ENCODE measurements at regions not wholly inside any gene's neighbourhood (a gene's known extent, or its start where the extent isn't known, plus 50 kb on each side); places are given as distances from the start of the nearest gene placed in this dataset.
"Not testable (repeated sequence)": the region's sequence is repeated elsewhere in the genome, so short reads cannot be mapped to it uniquely, and the experiment has no call there.

DNA sequence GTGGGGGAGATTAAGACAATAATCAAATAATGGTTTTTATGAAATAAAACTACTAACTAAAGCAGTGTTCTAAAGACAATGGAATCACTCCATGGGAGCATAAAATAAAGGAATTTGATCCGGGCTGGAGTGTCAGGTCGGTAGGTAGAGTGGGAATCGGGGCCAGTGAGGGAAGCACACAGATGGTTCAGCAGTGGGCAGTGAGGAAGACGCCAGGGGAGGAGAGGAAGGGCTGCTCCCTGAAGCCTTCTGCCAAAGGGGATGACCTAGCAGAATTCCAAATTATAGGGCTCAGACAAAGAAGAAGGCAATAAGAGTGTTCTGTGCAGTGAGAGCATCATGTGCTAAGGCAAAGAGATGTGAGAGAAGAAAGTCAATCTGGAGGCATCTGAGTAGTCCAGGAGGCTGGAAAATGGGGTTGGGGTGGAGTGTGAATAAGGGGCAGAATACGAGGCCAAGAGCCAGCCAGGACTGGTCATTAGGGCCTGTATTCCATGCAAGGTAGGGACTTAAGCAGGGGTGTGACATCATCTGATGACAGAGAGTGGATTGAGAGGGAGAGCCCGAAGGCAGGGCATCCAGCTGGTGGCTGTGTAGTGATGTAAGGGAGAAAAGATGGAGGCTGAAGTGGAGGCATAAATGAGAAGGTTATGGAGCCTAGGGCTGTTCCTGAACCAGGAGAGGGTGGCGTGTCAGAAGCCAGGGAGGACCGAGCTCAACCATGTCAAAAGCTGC lies 137.6 kb downstream of the COPRS start:
- ATAC-seq: no peak
- peaks cover 0 to 3% (median 0%) of the 10 kb centered on the region in 11 donors for H3K9me3 Mint-ChIP-seq
- DNase-seq: no peak
- peaks cover 0 to 17% (median 3%) of the 10 kb centered on the region in 5 donors for H3K27me3 Mint-ChIP-seq
- no peaks in the 10 kb centered on the region for H3K27me3 ChIP-seq (ENCODE audit: control insufficient read depth in 2 of 2, insufficient read depth in 2 of 2, low read length in 2 of 2)
- peaks cover 0 to 3% (median 0%) of the 10 kb centered on the region in 7 donors for H3K4me1 Mint-ChIP-seq
- no peak overlapping the region for H3K4me3 Mint-ChIP-seq
- no peaks in the 10 kb centered on the region for H3K36me3 ChIP-seq (ENCODE audit: control insufficient read depth in 2 of 3, insufficient read depth in 3 of 3, low read length in 3 of 3)
- H3K27ac ChIP-seq (ENCODE audit: low read depth, low read length): no peak overlapping the region
- intact Hi-C loops (cut with micrococcal nuclease): no loop called here
- H3K4me1 ChIP-seq (ENCODE audit: control insufficient read depth in 2 of 2, insufficient read depth in 2 of 2, low read length in 2 of 2): no peaks in the 10 kb centered on the region
- H3K9me3 ChIP-seq (ENCODE audit: control insufficient read depth in 2 of 3, low read length in 3 of 3): no peaks in the 10 kb centered on the region
- no peak overlapping the region for H3K4me3 ChIP-seq (ENCODE audit: low read length)
- CTCF ChIA-PET: interaction anchor here (0.6 kb wide), 1 partner anchor 14 kb away, joined by 4 read pairs; no protein-coding TSS in a partner anchor
- no peak overlapping the region for H3K27ac Mint-ChIP-seq
- POLR2A ChIA-PET: no interaction called here
- no peaks in the 10 kb centered on the region for H3K36me3 Mint-ChIP-seq

DNA sequence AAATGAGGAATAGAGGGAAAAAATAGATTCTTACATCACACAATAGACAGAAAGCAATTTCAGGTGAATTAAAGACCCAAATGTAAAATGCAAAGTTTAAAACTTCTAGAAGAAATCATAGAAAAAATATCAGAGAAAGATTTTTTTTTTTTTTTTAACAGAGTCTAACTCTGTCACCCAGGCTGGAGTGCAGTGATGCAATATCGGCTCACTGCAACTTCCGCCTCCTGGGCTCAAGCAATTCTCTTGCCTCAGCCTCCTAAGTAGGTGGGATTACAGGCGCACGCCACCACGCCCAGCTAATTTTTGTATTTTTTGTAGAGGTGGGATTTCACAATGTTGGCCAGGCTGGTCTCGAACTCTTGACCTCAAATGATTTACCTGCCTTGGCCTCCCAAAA lies 141.8 kb downstream of the COPRS start:
- H3K4me3 Mint-ChIP-seq; intact Hi-C loops (cut with micrococcal nuclease); DNase-seq; H3K36me3 ChIP-seq (ENCODE audit: control insufficient read depth in 2 of 3, insufficient read depth in 3 of 3, low read length in 3 of 3); ATAC-seq; H3K9me3 ChIP-seq (ENCODE audit: control insufficient read depth in 2 of 3, low read length in 3 of 3); H3K4me1 ChIP-seq (ENCODE audit: control insufficient read depth in 2 of 2, insufficient read depth in 2 of 2, low read length in 2 of 2); H3K4me3 ChIP-seq (ENCODE audit: low read length); H3K27me3 ChIP-seq (ENCODE audit: control insufficient read depth in 2 of 2, insufficient read depth in 2 of 2, low read length in 2 of 2); POLR2A ChIA-PET; H3K27ac Mint-ChIP-seq; CTCF ChIA-PET; H3K36me3 Mint-ChIP-seq; H3K9me3 Mint-ChIP-seq; H3K27ac ChIP-seq (ENCODE audit: low read depth, low read length): not testable (repeated sequence)
- Mint-ChIP-seq H3K27me3 (peaks cover 0 to 16% (median 11%) of the 10 kb centered on the region in 5 donors), H3K4me1 (peaks cover 0 to 15% (median 3%) of the 10 kb centered on the region in 7 donors)

DNA sequence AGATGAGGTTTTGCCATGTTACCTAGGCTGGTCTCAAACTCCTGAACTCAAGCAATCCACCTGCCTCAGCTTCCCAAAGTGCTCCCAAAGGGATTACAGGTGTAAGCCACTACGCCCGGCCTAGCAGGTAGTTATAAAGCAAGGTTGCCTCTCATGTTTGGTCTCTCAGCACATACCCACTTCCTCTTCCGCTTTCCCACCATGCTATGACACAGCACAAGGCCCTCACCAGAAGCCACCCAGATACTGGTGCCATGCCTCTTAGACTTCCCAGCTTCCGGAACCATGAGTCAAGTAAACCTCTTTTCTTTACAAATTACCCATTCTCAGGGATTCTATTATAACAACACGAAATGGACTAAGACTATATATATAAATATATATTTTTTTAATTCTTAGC lies 143.6 kb downstream of the COPRS start:
- intact Hi-C loops (cut with micrococcal nuclease): no loop called here
- peak in 2 of 9 donors; percentile 5 to 51 for DNase-seq
- ChIA-PET POLR2A (interaction anchor here (0.7 kb wide), 1 partner anchor 86 kb away, joined by 5 read pairs; no protein-coding TSS in a partner anchor), CTCF (no interaction called here)
- H3K27me3 Mint-ChIP-seq: peaks cover 0 to 13% (median 4%) of the 10 kb centered on the region in 5 donors
- peaks cover 0 to 5% (median 0%) of the 10 kb centered on the region in 11 donors for H3K9me3 Mint-ChIP-seq
- H3K36me3 ChIP-seq (ENCODE audit: control insufficient read depth in 2 of 3, insufficient read depth in 3 of 3, low read length in 3 of 3): no peaks in the 10 kb centered on the region
- H3K4me1 Mint-ChIP-seq: peaks cover 0 to 15% (median 3%) of the 10 kb centered on the region in 7 donors
- no peaks in the 10 kb centered on the region for H3K9me3 ChIP-seq (ENCODE audit: control insufficient read depth in 2 of 3, low read length in 3 of 3)
- H3K27ac ChIP-seq (ENCODE audit: low read depth, low read length): no peak overlapping the region
- no peaks in the 10 kb centered on the region for H3K36me3 Mint-ChIP-seq
- peak; percentile 73 for ATAC-seq
- H3K27ac Mint-ChIP-seq: peak overlapping the region in 2 of 9 donors; percentile 42 to 49
- H3K4me1 ChIP-seq (ENCODE audit: control insufficient read depth in 2 of 2, insufficient read depth in 2 of 2, low read length in 2 of 2): no peaks in the 10 kb centered on the region
- peak overlapping the region in 3 of 10 donors; percentile 3 to 75 (median 48) for H3K4me3 Mint-ChIP-seq
- H3K4me3 ChIP-seq (ENCODE audit: low read length): no peak overlapping the region
- H3K27me3 ChIP-seq (ENCODE audit: control insufficient read depth in 2 of 2, insufficient read depth in 2 of 2, low read length in 2 of 2): no peaks in the 10 kb centered on the region

DNA sequence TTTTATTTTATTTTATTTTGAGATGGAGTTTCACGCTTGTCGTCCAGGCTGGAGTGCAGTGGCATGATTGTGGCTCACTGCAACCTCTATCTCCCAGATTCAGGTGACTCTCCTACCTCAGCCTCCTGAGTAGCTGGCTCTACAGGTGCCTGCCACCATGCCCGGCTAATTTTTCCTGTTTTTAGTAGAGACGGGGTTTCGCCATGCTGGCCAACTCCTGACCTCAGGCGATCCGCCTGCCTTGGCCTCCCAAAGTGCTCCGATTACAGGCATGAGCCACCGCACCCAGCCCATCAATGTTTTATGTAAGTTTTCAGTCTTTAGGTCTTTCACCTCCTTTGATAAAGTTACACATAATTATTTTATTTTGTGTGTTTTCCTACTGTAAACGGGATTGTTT lies 154.6 kb downstream of the COPRS start:
- Mint-ChIP-seq H3K27me3 (peaks cover 20 to 34% (median 27%) of the 10 kb centered on the region in 5 donors), H3K4me3 (no peak overlapping the region), H3K36me3 (no peaks in the 10 kb centered on the region), H3K4me1 (no peaks in the 10 kb centered on the region), H3K9me3 (peaks cover 0 to 3% (median 0%) of the 10 kb centered on the region in 11 donors), H3K27ac (no peak overlapping the region)
- no peaks in the 10 kb centered on the region for H3K36me3 ChIP-seq (ENCODE audit: control insufficient read depth in 2 of 3, insufficient read depth in 3 of 3, low read length in 3 of 3)
- CTCF ChIA-PET: interaction anchor here (0.5 kb wide), 1 partner anchor 103 kb away, joined by 4 read pairs; no protein-coding TSS in a partner anchor
- ATAC-seq (no peak), DNase-seq (no peak)
- H3K27ac ChIP-seq (ENCODE audit: low read depth, low read length): no peak overlapping the region
- no peaks in the 10 kb centered on the region for H3K9me3 ChIP-seq (ENCODE audit: control insufficient read depth in 2 of 3, low read length in 3 of 3)
- POLR2A ChIA-PET: no interaction called here
- intact Hi-C loops (cut with micrococcal nuclease): no loop called here
- no peaks in the 10 kb centered on the region for H3K4me1 ChIP-seq (ENCODE audit: control insufficient read depth in 2 of 2, insufficient read depth in 2 of 2, low read length in 2 of 2)
- no peak overlapping the region for H3K4me3 ChIP-seq (ENCODE audit: low read length)
- H3K27me3 ChIP-seq (ENCODE audit: control insufficient read depth in 2 of 2, insufficient read depth in 2 of 2, low read length in 2 of 2): peaks cover 3 to 5% of the 10 kb centered on the region in 2 donors

DNA sequence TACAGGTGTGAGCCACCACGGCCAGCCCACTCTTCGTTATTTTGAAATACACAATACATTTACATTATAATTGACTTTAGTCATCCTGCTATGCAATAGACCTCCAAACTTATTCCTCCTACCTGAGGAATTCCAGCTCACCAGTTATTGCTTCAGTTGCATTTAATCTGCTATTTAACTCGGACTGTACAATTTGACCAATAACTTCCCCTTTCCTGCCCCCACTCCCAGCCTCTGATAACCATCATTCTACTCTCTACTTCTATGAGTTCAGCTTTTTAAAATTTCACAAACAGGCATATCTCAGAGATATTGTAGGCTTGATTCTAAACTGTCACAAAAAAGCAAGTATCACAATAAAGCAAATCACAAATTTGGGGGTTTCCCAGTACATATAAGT lies 157.0 kb downstream of the COPRS start:
- H3K27ac ChIP-seq (ENCODE audit: low read depth, low read length): no peak overlapping the region
- Mint-ChIP-seq H3K4me3 (no peak overlapping the region), H3K4me1 (no peaks in the 10 kb centered on the region), H3K27me3 (peaks cover 26 to 34% (median 28%) of the 10 kb centered on the region in 5 donors), H3K9me3 (peaks cover 0 to 3% (median 0%) of the 10 kb centered on the region in 11 donors), H3K27ac (no peak overlapping the region), H3K36me3 (no peaks in the 10 kb centered on the region)
- ChIA-PET POLR2A (no interaction called here), CTCF (no interaction called here)
- no peak overlapping the region for H3K4me3 ChIP-seq (ENCODE audit: low read length)
- intact Hi-C loops (cut with micrococcal nuclease): no loop called here
- ATAC-seq (peak; percentile 48), DNase-seq (no peak)
- H3K4me1 ChIP-seq (ENCODE audit: control insufficient read depth in 2 of 2, insufficient read depth in 2 of 2, low read length in 2 of 2): no peaks in the 10 kb centered on the region
- peaks cover 3 to 5% of the 10 kb centered on the region in 2 donors for H3K27me3 ChIP-seq (ENCODE audit: control insufficient read depth in 2 of 2, insufficient read depth in 2 of 2, low read length in 2 of 2)
- H3K9me3 ChIP-seq (ENCODE audit: control insufficient read depth in 2 of 3, low read length in 3 of 3): no peaks in the 10 kb centered on the region
- H3K36me3 ChIP-seq (ENCODE audit: control insufficient read depth in 2 of 3, insufficient read depth in 3 of 3, low read length in 3 of 3): no peaks in the 10 kb centered on the region

DNA sequence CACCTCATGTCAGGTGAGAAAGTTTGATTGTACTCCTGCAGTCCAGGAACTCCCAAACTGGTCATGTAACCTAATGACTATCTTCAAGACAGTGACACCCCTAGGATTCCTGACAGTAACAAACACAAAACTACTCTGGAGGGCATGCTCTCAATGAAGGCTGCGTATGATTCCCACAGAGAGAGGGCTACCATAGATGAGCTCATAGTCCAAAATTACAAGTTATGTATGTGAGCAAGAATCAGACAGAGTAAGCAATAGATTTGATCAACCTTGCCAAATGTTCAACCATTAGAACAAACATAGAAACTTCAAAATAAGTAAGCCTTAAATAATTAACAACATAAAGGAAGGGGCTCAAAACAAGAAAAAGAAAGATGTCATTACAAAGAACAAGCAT lies 158.1 kb downstream of the COPRS start:
- Mint-ChIP-seq H3K4me1 (no peaks in the 10 kb centered on the region), H3K9me3 (peaks cover 0 to 3% (median 0%) of the 10 kb centered on the region in 11 donors), H3K27me3 (peaks cover 22 to 32% (median 30%) of the 10 kb centered on the region in 5 donors), H3K27ac (no peak overlapping the region), H3K4me3 (no peak overlapping the region), H3K36me3 (no peaks in the 10 kb centered on the region)
- DNase-seq (no peak), ATAC-seq (no peak)
- no peaks in the 10 kb centered on the region for H3K9me3 ChIP-seq (ENCODE audit: control insufficient read depth in 2 of 3, low read length in 3 of 3)
- ChIA-PET POLR2A (interaction anchor here (0.9 kb wide), 1 partner anchor 250 kb away, joined by 3 read pairs; no protein-coding TSS in a partner anchor), CTCF (no interaction called here)
- no peaks in the 10 kb centered on the region for H3K36me3 ChIP-seq (ENCODE audit: control insufficient read depth in 2 of 3, insufficient read depth in 3 of 3, low read length in 3 of 3)
- no peak overlapping the region for H3K4me3 ChIP-seq (ENCODE audit: low read length)
- no peaks in the 10 kb centered on the region for H3K27me3 ChIP-seq (ENCODE audit: control insufficient read depth in 2 of 2, insufficient read depth in 2 of 2, low read length in 2 of 2)
- H3K27ac ChIP-seq (ENCODE audit: low read depth, low read length): no peak overlapping the region
- no peaks in the 10 kb centered on the region for H3K4me1 ChIP-seq (ENCODE audit: control insufficient read depth in 2 of 2, insufficient read depth in 2 of 2, low read length in 2 of 2)
- intact Hi-C loops (cut with micrococcal nuclease): no loop called here

DNA sequence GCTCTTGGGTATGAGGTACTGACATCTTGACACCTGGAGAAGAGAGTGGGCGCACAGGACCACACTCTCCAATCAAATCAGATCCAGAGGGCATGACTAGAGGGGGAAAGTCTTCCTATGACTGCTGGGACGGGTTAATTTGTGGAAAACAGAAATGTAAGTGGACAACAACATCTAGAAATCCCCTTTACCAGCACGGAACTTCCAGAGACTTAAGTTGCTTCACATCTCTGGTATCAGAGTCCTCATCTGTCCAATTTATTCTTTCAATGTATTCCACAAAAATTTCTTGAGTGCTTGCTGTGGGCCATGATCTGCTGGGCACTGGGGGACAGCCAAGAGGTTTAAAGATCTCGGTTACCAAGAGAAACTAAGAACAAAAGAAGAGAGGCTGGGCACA lies 159.2 kb downstream of the COPRS start:
- peaks cover 17 to 27% (median 25%) of the 10 kb centered on the region in 5 donors for H3K27me3 Mint-ChIP-seq

More for the DNA sequence above, 159.2 kb downstream of the COPRS start:
- no peaks in the 10 kb centered on the region for H3K27me3 ChIP-seq (ENCODE audit: control insufficient read depth in 2 of 2, insufficient read depth in 2 of 2, low read length in 2 of 2)
- CTCF ChIA-PET: no interaction called here
- Mint-ChIP-seq H3K27ac (no peak overlapping the region), H3K4me3 (no peak overlapping the region), H3K9me3 (peaks cover 0 to 3% (median 0%) of the 10 kb centered on the region in 11 donors), H3K36me3 (no peaks in the 10 kb centered on the region), H3K4me1 (no peaks in the 10 kb centered on the region)
- H3K27ac ChIP-seq (ENCODE audit: low read depth, low read length): no peak overlapping the region
- DNase-seq (no peak), ATAC-seq (no peak)
- H3K36me3 ChIP-seq (ENCODE audit: control insufficient read depth in 2 of 3, insufficient read depth in 3 of 3, low read length in 3 of 3): no peaks in the 10 kb centered on the region
- no peaks in the 10 kb centered on the region for H3K9me3 ChIP-seq (ENCODE audit: control insufficient read depth in 2 of 3, low read length in 3 of 3)
- POLR2A ChIA-PET: interaction anchor here (0.6 kb wide), 1 partner anchor 32 kb away, joined by 3 read pairs; no protein-coding TSS in a partner anchor
- H3K4me1 ChIP-seq (ENCODE audit: control insufficient read depth in 2 of 2, insufficient read depth in 2 of 2, low read length in 2 of 2): no peaks in the 10 kb centered on the region
- H3K4me3 ChIP-seq (ENCODE audit: low read length): no peak overlapping the region
- intact Hi-C loops (cut with micrococcal nuclease): no loop called here

Measured in naive thymus-derived CD4-positive, alpha-beta T cell (primary cell).